Colon (tissue), 2 donors: ENCODE measurements at regions not wholly inside any gene's neighbourhood (a gene's known extent, or its start where the extent isn't known, plus 50 kb on each side); places are given as distances from the start of the nearest gene placed in this dataset.
"Not testable (repeated sequence)": the region's sequence is repeated elsewhere in the genome, so short reads cannot be mapped to it uniquely, and the experiment has no call there.

Experiments used
- FAIRE-seq: peaks from 2 replicates; lab custom pipeline; 2012; peaks lifted over from hg19 to GRCh38; lab: Jason Lieb, UNC
- donor health status: control.
- donor health status: control.

DNA sequence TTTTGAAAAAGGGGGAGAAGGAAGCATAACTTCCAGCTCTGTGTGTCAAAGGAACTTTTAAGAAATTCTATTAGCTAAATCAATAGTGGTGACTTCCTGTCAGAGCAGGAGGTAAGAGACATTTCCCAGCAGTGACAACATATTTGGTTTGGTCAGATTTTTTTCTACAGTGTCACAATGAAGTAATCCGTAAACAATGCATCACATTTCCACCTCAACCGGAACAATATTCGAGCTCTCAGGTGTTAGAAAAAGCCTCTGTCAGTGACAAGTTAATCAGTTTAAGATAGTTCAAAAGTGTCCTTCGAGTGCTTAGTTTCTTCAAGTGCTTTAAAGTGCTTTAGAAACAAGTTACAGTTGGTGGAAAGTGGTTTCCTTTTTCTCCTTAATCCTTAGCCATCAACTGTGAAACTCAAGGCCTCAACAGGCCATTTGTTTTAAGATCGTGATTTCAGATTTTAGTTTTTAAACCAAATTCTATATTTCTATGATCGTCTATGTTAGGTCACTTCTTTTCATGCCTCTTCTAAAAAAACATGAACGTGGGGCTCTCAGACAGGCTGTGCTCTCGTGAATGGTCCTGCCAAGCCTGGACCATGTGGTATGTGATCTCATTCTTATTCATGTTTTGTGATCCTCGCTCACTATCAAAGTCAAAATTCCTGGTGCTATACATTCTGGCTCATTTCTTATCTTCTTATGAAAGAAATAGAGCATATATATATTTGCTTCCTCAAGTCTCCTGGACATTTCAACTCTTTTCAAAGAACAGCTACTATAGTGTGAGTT, 181.9 kb upstream of the HMHB1 start:
- FAIRE-seq, result no peak

DNA sequence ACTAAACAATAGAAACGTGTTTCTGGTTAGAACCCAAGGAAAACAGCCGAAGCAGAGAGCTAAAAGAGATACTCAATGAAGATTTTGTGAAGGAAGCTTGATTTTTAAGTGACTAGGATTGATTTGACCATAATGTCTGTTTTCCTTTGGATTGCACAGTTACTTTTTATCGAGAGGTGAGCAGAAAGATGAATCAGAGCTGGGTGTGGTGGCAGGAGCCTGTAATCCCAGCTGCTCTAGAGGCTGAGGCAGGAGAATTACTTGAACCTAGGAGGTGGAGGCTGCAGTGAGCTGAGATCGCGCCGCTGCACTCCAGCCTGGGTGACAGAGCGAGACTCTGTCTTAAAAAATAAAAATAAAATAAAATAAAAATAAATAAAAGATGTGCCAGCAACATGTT, 186.9 kb upstream of the HMHB1 start:
- FAIRE-seq, result not testable (repeated sequence)

DNA sequence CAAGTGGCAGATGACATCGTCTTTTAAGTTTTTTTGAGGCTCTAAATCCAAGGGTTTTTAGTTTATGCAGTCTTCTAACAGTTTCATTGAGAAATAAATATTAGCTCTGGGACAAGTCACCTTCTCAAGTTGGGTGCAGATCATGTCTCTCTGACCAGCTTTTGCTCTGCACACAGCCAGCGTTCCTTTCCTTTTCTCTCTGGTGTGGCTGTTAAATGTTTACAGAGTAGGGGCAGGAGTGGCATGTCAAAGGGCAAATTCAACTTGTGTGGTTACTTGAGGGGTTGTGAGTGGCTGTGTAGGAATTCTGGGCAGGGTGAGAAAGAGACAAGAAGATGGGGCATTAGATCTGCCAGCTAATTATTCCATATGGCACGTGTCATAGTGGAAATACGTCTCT, 187.5 kb upstream of the HMHB1 start:
- FAIRE-seq, result no peak

DNA sequence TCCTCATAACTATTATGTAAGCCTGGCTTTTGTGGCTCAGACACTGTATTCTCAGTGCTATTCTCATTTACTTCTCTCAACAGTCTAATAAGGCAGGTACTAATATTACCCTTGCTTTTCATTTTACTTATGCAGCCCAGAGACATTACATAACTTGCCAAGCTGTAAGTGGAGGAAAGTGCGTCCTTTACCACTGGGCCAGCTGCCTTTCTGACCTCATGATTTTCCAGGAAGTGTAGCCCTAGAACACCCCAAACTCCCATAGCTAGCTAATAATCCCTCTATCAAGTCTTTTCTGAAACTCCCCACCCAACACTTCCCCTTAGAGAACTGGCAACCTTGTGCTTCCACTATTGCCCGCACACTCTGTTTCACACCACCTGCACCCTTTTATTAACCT, 192.9 kb upstream of the HMHB1 start:
- no peak for FAIRE-seq

GRCh38 chr5:143618141-143618540, 193.8 kb upstream of the HMHB1 start:
- FAIRE-seq, result no peak

DNA sequence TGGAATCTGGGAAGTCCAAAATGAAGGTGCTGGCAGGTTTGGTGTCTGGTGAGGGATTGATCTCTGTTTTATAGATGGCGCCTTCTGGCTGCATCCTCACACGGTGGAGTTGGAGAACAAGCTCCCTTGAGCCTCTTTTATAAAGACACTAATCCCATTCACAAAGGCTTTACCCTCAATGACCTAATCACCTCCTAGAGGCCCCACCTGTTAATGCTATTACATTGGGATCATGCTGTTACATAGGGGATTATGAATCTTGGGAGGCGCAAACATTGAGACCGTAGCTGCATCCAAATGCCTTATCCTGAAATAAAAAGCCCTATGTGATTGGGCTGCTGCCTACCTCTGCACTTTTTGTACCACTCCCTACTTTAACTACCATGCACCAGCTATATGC, 197.1 kb upstream of the HMHB1 start:
- FAIRE-seq, result no peak

- no peak for FAIRE-seq
Measured at GRCh38 chr5:143613329-143613728, 198.6 kb upstream of the HMHB1 start.

GRCh38 chr5:143610946-143611345, 201.0 kb upstream of the HMHB1 start:
- FAIRE-seq, result no peak

DNA sequence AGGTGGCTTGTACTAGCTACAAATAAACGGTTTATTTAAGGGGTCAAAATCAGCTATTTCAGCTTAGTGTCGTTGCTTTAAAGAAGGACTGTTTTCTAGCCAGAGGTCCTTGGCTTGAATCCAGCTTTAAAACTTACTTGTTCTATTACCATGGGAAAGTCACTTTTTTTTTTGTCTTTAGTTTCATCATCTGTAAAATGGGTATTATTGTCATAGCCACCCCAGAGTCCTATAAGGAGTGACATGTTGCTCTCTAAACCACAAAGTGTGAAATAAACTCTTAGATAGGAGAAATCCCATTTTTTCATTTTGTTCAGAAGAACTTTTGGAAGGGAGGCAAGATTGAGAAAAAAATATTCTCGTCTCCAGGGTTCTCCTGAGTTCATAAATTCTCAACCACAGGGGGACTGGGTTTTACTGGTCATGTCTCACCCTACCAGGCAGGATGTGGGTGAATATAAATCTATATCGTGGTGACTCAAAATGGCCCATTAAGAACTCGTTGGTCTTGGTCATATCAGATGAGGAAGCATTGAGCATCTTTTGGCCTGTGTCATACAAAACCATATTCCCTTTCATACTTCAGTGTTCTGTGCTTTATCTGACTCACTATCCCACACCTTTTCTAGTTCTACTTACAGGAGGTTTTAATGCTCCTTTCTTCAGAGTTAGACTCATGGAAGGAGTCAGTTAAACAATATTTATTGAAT, 202.7 kb upstream of the NR3C1 start:
- FAIRE-seq, result no peak

- no peak for FAIRE-seq
Measured at GRCh38 chr5:143605403-143606005, 202.0 kb upstream of the NR3C1 start.

DNA sequence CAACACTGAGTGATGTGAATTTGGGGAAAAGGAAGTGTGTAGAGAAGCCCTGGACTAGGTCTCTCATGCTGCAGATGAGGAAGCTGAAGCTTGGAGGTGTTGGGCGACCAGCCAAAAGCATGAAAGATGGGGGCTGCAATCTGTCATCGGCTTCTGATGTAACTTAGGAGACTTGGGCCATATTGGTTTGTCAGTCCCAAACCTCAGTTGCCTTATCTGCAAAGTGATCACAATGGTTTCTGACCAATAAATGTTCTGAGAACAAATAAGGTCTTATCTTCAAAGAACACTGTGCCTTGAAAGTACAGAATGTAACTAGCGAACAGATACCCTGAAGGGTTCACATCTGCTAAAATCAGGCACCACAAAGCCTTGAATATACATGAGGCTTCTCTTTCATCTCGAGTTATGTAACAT, 198.4 kb upstream of the NR3C1 start:
- no peak for FAIRE-seq

DNA sequence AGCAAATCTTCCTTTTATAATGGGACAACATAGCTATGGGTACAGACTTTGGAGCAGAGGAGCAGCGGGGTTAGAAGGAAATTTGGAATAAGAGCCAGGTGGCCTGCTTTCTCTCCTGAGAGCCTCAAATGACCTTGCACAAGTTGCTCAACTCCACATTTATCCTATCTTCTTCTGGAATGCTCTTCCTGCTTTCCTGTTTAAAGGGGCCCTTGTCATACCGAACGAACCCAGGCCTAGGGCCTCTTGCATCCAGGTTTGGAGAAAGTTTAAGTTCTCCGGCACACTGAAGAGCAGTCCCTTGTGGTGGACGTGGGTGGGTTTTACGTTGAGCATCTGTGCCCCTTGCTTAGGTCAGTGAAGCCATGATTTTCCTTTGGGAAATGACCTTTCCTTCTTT, 197.9 kb upstream of the NR3C1 start:
- no peak for FAIRE-seq

- no peak for FAIRE-seq
Measured at GRCh38 chr5:143600396-143601075, 197.1 kb upstream of the NR3C1 start.

GRCh38 chr5:143599474-143599873, 196.0 kb upstream of the NR3C1 start:
- no peak for FAIRE-seq

GRCh38 chr5:143596824-143597223, 193.3 kb upstream of the NR3C1 start:
- FAIRE-seq, result no peak

DNA sequence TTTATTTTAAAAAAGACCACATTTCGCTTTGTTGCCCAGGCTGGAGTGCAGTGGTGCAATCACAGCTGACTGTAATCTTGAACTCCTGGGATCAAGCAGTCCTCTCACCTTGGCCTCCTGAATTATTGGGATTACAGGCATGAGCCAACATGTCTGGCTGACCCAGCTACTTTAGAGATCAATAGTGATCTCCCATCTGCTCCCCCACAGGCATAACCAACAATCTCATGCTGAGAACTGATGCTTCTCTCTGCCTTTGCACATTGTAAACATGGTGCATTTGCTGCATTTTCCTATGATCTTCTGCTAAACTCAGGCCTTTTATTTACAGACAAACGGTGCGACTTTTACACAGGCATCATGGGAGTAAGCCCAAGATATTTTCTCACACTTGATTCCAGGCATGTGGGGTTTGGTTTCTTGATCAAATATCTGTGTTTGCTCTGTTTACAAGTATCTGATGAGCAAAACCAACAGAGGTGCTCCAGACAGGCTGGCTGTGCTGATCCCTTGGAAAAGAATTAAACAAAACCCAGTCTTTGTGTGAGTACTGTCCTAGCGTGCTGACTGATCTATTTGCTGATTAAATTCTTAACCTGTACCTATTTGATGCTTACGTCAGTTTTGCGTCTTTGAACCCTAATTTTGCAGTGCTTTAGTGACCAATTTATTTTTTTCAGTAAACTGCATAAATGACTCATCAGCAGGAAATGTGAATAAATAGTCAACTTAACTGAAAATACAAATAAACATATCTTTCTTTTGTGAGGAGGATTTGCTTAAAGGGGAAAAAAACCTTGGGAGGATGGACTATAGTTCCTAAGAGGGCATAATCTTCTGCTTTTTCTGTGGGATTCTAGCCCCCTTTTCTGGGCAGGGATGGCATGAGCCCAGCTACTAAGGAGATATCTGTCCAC, 191.7 kb upstream of the NR3C1 start:
- FAIRE-seq, result no peak

DNA sequence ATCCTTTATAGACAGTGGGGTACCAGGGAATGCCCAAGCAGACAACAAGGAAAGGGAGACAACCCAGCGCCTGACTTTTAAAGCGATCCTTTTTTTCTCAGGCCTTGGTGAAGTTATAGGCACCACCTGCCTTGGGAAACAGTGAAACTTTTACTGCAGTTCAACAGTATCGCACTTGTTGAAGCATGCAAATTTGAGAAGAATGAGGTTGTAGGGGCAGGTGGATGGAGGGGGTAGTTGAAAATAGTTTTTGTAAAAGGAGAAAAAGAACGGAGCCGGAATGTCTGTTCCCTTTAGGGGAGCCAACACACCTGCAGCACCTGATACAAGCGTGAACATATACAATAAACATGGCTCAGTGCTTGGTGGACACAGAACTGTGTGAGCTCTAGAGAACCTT, 190.2 kb upstream of the NR3C1 start:
- FAIRE-seq, result no peak

DNA sequence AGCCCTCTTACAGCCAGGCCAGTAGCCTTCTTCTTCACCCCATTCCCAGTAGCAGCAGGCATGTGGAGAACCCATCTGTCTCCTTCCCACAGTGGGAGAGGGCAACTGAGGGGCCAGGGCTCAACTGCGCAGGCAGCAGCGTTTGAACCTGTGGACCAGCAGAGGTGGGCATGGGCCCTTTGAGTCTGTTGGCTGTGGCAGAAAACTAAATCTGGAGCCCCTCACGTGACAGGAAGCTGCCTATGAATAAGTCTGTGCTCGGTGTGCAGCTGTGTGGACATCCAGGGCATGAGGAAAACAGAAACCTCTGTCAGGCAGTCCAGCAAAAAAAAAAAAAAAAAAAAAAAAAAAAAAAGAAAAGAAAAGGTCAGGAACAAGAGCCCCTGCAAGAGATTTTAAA, 189.2 kb upstream of the NR3C1 start:
- no peak for FAIRE-seq

- FAIRE-seq, result no peak
Measured at GRCh38 chr5:143588933-143589662, 185.6 kb upstream of the NR3C1 start.

- not testable (repeated sequence) for FAIRE-seq
Measured at GRCh38 chr5:143588121-143588520, 184.6 kb upstream of the NR3C1 start.

- FAIRE-seq, result no peak
Measured at GRCh38 chr5:143586781-143587362, 183.4 kb upstream of the NR3C1 start.
